Neural cell (in vitro differentiated cells): ENCODE measurements at regions not wholly inside any gene's neighbourhood (a gene's known extent, or its start where the extent isn't known, plus 50 kb on each side); places are given as distances from the start of the nearest gene placed in this dataset.

Experiments
- H2AFZ ChIP-seq: fragments of 200-600, 300-800 bp; sonication (generic), shearing (Covaris generic); 2 replicates; pipeline ENCODE4 v1.6.0; 2014; ENCODE audit warnings: low read depth, mild to moderate bottlenecking, antibody characterized with exemption, low read length, moderate library complexity
- H3F3A ChIP-seq: fragments of 200-600 bp; shearing (Covaris generic); 2 replicates; pipeline ENCODE4 v1.6.1; 2016; ENCODE audit warnings: mild to moderate bottlenecking, moderate library complexity, mixed read lengths, antibody characterized with exemption, low read length; ENCODE audit not compliant: insufficient read depth, poor library complexity, severe bottlenecking
- H3K27ac ChIP-seq: fragments of 200-600, 300-800 bp; sonication (generic), shearing (Covaris generic); 2 replicates; pipeline ENCODE4 v1.5.1; 2014; ENCODE audit warnings: mild to moderate bottlenecking, low read length, moderate library complexity
- H3K27me3 ChIP-seq: fragments of 300-800, 200-600 bp; sonication (generic), shearing (Covaris generic); 2 replicates; pipeline ENCODE4 v1.6.0; 2014; ENCODE audit warnings: mild to moderate bottlenecking, low read depth, low read length, moderate library complexity; ENCODE audit not compliant: insufficient read depth
- H3K36me3 ChIP-seq: fragments of 300-800, 200-600 bp; sonication (generic), shearing (Covaris generic); 2 replicates; pipeline ENCODE4 v1.5.1; 2014; ENCODE audit warnings: mild to moderate bottlenecking, antibody characterized with exemption, low read length, moderate library complexity; ENCODE audit not compliant: insufficient read depth
- H3K4me2 ChIP-seq: fragments of 300-800, 200-600 bp; sonication (generic), shearing (Covaris generic); 2 replicates; pipeline ENCODE4 v1.6.0; 2014; ENCODE audit warnings: mild to moderate bottlenecking, low read length
- H3K4me3 ChIP-seq: fragments of 300-800, 200-600 bp; sonication (generic), shearing (Covaris generic); 2 replicates; pipeline ENCODE4 v1.5.1; 2014; ENCODE audit warnings: mild to moderate bottlenecking, low read length, moderate library complexity
- H3K79me2 ChIP-seq: fragments of 200-600 bp; shearing (Covaris generic); replicated peaks from 2 replicates; pipeline ENCODE4 v1.6.0; 2014; ENCODE audit warnings: mild to moderate bottlenecking, low read length, moderate library complexity; ENCODE audit not compliant: insufficient read depth
- H3K9ac ChIP-seq: fragments of 300-800, 200-600 bp; sonication (generic), shearing (Covaris generic); 2 replicates; pipeline ENCODE4 v1.6.1; 2016; ENCODE audit warnings: mild to moderate bottlenecking, low read length, mixed read lengths
- H3K9me2 ChIP-seq: fragments of 200-600 bp; shearing (Covaris generic); 2 replicates; pipeline ENCODE4 v1.6.1; 2016; ENCODE audit warnings: mild to moderate bottlenecking, low read length, mixed read lengths; ENCODE audit not compliant: insufficient read depth
- H3K9me3 ChIP-seq: fragments of 200-600, 300-800 bp; sonication (generic), shearing (Covaris generic); 2 replicates; pipeline ENCODE4 v1.6.1; 2016; ENCODE audit warnings: mild to moderate bottlenecking, mixed run types, low read length, moderate library complexity, mixed read lengths
- H4K20me1 ChIP-seq: fragments of 200-600 bp; shearing (Covaris generic); 2 replicates; pipeline ENCODE4 v1.6.1; 2016; ENCODE audit warnings: mild to moderate bottlenecking, mixed run types; ENCODE audit not compliant: insufficient read depth
- EP300 ChIP-seq: fragments of 450-650 bp; conservative IDR thresholded peaks from 2 replicates; pipeline ENCODE4 v1.6.1; 2014; ENCODE audit warnings: antibody characterized with exemption, mild to moderate bottlenecking, moderate library complexity; ENCODE audit not compliant: poor library complexity, severe bottlenecking
- EZH2 ChIP-seq: fragments of 200-600, 300-800 bp; shearing (Covaris generic), sonication (generic); IDR thresholded peaks from 2 replicates; pipeline ENCODE4 v1.6.1; 2014; ENCODE audit warnings: antibody characterized with exemption, low read length, borderline replicate concordance, mild to moderate bottlenecking; ENCODE audit not compliant: insufficient read depth, poor library complexity, severe bottlenecking
- MXI1 ChIP-seq: fragments of 450-650 bp; conservative IDR thresholded peaks from 2 replicates; pipeline ENCODE4 v1.6.1; 2014; ENCODE audit warnings: antibody characterized with exemption, mild to moderate bottlenecking; ENCODE audit not compliant: poor library complexity, severe bottlenecking
- POLR2AphosphoS5 ChIP-seq: IDR thresholded peaks from 2 replicates; pipeline ENCODE4 v1.6.1; 2012
- RAD21 ChIP-seq: fragments of 450-650 bp; conservative IDR thresholded peaks from 2 replicates; pipeline ENCODE4 v1.6.1; 2014; ENCODE audit warnings: antibody characterized with exemption, mild to moderate bottlenecking, moderate library complexity
- REST ChIP-seq: IDR thresholded peaks from 2 replicates; pipeline ENCODE4 v1.6.1; 2012; ENCODE audit warnings: borderline replicate concordance
- SMC3 ChIP-seq: fragments of 450-650 bp; conservative IDR thresholded peaks from 2 replicates; pipeline ENCODE4 v1.6.1; 2014; ENCODE audit warnings: antibody characterized with exemption, mild to moderate bottlenecking, moderate library complexity; ENCODE audit not compliant: poor library complexity
- TAF1 ChIP-seq: IDR thresholded peaks from 2 replicates; pipeline ENCODE4 v1.6.1; 2012; ENCODE audit warnings: low read depth
- TF ChIP-seq, protein P1 (sequence below): fragments of 450-650 bp; IDR thresholded peaks from 2 replicates; pipeline ENCODE4 v1.5.1; 2014; ENCODE audit warnings: antibody characterized with exemption, mild to moderate bottlenecking, moderate library complexity; ENCODE audit not compliant: poor library complexity, severe bottlenecking

DNA sequence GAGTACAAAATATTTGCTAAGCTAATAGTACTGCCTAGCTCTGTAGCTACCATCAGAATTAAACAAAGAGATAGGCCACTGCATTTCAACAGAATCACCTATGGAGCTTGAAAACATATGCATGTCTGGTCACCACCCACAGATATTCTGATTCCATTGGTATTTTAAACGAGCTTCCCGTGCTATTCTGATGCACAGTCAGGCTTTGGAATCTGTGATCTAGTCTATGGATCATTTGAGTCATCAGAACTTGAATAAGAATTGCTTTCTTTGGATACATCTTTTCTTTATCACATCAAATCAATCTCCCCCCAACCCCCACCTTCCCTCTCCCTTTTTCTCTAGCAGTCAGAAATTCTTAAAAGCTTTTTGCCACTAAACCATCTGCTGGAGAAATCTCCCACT lies 124.7 kb downstream of the NPIPB5 start:
- Histone ChIP-seq H3K9me2 (no peaks in the 10 kb centered on the region), H3K27me3 (no peaks in the 10 kb centered on the region), H3K4me2 (no peak overlapping the region), H3K9ac (no peak overlapping the region), H3K9me3 (no peaks in the 10 kb centered on the region), H3K27ac (no peak overlapping the region), H2AFZ (no peak overlapping the region), H3F3A (no peaks in the 10 kb centered on the region), H3K4me3 (no peak overlapping the region), H3K79me2 (no peaks in the 10 kb centered on the region), H3K36me3 (no peaks in the 10 kb centered on the region), H4K20me1 (no peaks in the 10 kb centered on the region)
- no peak for TF ChIP-seq TAF1
- no peak for TF ChIP-seq SMC3
- TF ChIP-seq, protein P1, sequence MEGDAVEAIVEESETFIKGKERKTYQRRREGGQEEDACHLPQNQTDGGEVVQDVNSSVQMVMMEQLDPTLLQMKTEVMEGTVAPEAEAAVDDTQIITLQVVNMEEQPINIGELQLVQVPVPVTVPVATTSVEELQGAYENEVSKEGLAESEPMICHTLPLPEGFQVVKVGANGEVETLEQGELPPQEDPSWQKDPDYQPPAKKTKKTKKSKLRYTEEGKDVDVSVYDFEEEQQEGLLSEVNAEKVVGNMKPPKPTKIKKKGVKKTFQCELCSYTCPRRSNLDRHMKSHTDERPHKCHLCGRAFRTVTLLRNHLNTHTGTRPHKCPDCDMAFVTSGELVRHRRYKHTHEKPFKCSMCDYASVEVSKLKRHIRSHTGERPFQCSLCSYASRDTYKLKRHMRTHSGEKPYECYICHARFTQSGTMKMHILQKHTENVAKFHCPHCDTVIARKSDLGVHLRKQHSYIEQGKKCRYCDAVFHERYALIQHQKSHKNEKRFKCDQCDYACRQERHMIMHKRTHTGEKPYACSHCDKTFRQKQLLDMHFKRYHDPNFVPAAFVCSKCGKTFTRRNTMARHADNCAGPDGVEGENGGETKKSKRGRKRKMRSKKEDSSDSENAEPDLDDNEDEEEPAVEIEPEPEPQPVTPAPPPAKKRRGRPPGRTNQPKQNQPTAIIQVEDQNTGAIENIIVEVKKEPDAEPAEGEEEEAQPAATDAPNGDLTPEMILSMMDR: no peak
- TF ChIP-seq POLR2AphosphoS5: no peak
- TF ChIP-seq EP300: no peak
- no peak for TF ChIP-seq EZH2

DNA sequence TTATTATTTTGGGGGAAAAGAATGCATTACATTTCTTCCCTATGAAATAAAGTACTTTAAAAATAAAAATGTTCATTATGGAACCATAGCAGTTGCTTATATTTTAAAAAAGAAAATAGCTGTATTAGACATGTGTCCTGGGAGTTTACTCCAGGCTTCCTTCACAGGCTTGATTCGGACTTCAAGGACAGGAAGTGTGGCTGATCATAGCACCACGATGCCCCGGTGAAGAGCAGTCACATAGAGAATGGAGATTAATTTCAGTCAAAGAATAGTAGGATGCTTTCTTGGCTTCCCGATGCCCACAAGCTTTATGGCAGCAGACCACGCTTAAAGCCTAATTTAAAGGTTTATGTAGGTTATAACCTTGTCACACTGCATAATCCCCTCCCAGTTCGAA lies 125.1 kb downstream of the NPIPB5 start:
- no peak overlapping the region for H3K4me3 ChIP-seq
- no peaks in the 10 kb centered on the region for H3K27me3 ChIP-seq
- H3K9ac ChIP-seq: no peak overlapping the region
- H2AFZ ChIP-seq: no peak overlapping the region
- no peaks in the 10 kb centered on the region for H3K9me3 ChIP-seq
- H3K9me2 ChIP-seq: no peaks in the 10 kb centered on the region
- H3K36me3 ChIP-seq: no peaks in the 10 kb centered on the region
- TF ChIP-seq POLR2AphosphoS5 (no peak), MXI1 (no peak), REST (no peak), RAD21 (no peak), TAF1 (no peak), EP300 (no peak), SMC3 (no peak), EZH2 (no peak)
- TF ChIP-seq, protein P1: no peak
- no peaks in the 10 kb centered on the region for H3K79me2 ChIP-seq
- H3F3A ChIP-seq: no peaks in the 10 kb centered on the region
- no peak overlapping the region for H3K4me2 ChIP-seq
- no peaks in the 10 kb centered on the region for H4K20me1 ChIP-seq
- no peak overlapping the region for H3K27ac ChIP-seq
